Activated CD4-positive, alpha-beta T cell treated with anti-CD3 and anti-CD28 coated beads for 36 hours (primary cell): ENCODE measurements at regions not wholly inside any gene's neighbourhood (a gene's known extent, or its start where the extent isn't known, plus 50 kb on each side); places are given as distances from the start of the nearest gene placed in this dataset.

Experiments
- ATAC-seq: fragments of 200-7000 bp; cut with Tn5 transposase; one replicate; pipeline ENCODE4 v1.10.0; 2021; ENCODE audit warnings: mild to moderate bottlenecking, moderate library complexity
- CTCF ChIA-PET: fragments of 350-600 bp; sonication (Branson Sonifier 250); formaldehyde crosslinking; loops from one replicate; lab custom pipeline; 2021; ENCODE audit warnings: antibody characterized with exemption; lab: Charles Lee
- POLR2A ChIA-PET: fragments of 350-600 bp; sonication (Branson Sonifier 250); formaldehyde crosslinking; loops from one replicate; lab custom pipeline; 2021; ENCODE audit warnings: antibody characterized with exemption, inconsistent platforms; lab: Charles Lee
- DNase-seq: peaks from one replicate; pipeline ENCODE4 v3.0.0-alpha.2; 2020
- H3K27ac Mint-ChIP-seq: one replicate; pipeline ENCODE4 v1.8.0; 2021; ENCODE audit warnings: mixed read lengths
- H3K27me3 Mint-ChIP-seq: one replicate; pipeline ENCODE4 v1.8.0; 2021; ENCODE audit warnings: mixed read lengths
- H3K36me3 Mint-ChIP-seq: one replicate; pipeline ENCODE4 v1.8.0; 2021; ENCODE audit warnings: low read depth, mixed read lengths
- H3K4me1 Mint-ChIP-seq: one replicate; pipeline ENCODE4 v1.8.0; 2021; ENCODE audit warnings: mixed read lengths
- H3K4me3 Mint-ChIP-seq: one replicate; pipeline ENCODE4 v1.8.0; 2021; ENCODE audit warnings: mild to moderate bottlenecking, moderate library complexity, mixed read lengths
- H3K9me3 Mint-ChIP-seq: one replicate; pipeline ENCODE4 v1.8.0; 2021; ENCODE audit warnings: low read depth, mixed read lengths
- intact Hi-C, 2 experiments: fragments of 100-400 bp; cut with DNase I in 1 of 2; cut with micrococcal nuclease in 1 of 2; formaldehyde crosslinking; loops; one replicate each; pipeline versions ENCODE4 v1.14.2 to v1.15.1; 2022 to 2024; cut with DNase I, micrococcal nuclease

DNA sequence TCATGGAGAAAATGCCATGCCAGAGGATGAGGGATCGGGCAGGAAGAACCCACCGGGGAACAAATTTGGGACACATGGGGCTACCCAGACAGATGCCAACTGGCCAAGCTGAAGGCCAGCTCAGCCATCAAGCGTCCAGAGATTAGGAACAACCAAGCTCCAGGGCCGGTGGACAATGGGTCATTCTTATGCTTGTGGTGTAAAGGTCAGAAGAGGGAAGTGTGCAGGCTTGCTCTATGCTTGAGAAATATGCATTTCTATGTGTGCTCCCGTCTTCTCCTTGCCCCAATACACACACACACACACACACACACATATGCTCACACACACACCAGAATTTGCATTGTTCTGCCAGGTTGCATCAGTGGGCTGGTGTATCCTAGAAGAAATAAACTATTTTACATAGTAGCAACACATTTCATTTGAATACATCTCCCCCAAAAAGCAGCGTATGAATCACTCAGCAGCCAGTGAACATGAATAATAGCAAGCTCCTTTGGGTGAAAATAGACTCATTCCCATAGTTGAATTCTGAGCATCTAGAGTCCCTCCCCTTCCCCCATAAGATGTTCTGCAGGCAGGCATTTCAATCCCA, 201.9 kb upstream of the PPARGC1A start:
- no peaks in the 10 kb centered on the region for H3K36me3 Mint-ChIP-seq
- H3K4me3 Mint-ChIP-seq: no peak overlapping the region
- no peaks in the 10 kb centered on the region for H3K9me3 Mint-ChIP-seq
- no peak overlapping the region for H3K27ac Mint-ChIP-seq
- POLR2A ChIA-PET: no interaction called here
- intact Hi-C loops: no loop called here
- ATAC-seq (no peak), DNase-seq (no peak)
- H3K27me3 Mint-ChIP-seq: no peaks in the 10 kb centered on the region
- H3K4me1 Mint-ChIP-seq: no peaks in the 10 kb centered on the region
- CTCF ChIA-PET: no interaction called here

DNA sequence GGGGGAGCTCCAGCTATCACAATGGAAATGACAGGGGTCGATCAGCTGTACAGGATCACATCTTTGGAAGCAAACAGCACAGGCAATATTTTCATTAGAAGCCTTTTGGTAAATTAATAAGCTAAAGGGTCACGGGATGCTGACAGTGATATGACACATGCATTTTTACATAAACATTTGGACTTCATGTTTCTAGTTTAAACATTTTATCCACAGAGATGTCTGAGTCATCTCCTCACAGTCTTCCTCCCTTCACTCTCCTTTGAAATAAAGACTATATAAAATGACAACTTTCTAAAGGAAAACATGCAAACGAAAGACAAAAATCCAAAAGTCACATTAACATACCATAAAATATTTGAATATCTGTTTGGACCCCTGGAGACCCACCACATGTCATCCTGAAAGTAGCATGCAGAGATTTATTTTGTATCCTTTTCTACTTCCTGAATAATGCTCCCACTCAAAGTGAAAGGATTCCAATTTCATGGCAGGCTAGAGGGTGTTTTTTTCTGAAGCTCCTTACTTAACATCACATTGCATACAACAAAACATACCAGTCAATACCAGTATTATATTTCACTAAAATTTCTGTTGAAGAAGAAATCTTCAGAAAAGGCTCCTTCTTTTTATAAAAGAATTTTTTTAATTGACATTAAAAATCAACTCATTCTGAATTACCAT, 200.1 kb upstream of the PPARGC1A start:
- ATAC-seq: no peak
- no peaks in the 10 kb centered on the region for H3K4me1 Mint-ChIP-seq
- H3K4me3 Mint-ChIP-seq: no peak overlapping the region

DNA sequence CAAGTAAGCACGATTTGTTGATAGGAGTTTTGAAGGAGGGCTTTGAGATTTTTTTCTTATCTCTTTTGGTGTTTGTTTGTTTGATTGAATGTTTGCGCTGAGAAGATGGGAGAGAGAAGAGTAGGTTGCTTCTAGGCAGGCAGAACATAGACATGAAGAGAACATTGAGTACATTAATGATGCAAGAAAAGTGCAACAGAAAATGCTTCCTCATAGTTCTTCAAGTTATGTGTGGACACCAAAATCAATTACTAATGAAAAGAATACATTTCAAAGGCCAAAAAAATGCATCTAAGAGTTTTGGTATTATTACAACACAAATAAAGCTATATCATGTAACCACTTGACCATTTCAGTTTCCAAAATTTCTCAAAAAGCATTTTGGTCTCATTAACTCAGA, 191.0 kb upstream of the PPARGC1A start:
- Mint-ChIP-seq H3K4me1 (no peaks in the 10 kb centered on the region), H3K27ac (no peak overlapping the region), H3K9me3 (peaks cover 2% of the 10 kb centered on the region), H3K36me3 (no peaks in the 10 kb centered on the region), H3K4me3 (no peak overlapping the region), H3K27me3 (no peaks in the 10 kb centered on the region)
- intact Hi-C loops: no loop called here
- ATAC-seq (no peak), DNase-seq (no peak)
- POLR2A ChIA-PET: no interaction called here
- CTCF ChIA-PET: no interaction called here

More for the DNA sequence above, 200.1 kb upstream of the PPARGC1A start:
- Mint-ChIP-seq H3K9me3 (no peaks in the 10 kb centered on the region), H3K27ac (no peak overlapping the region), H3K27me3 (no peaks in the 10 kb centered on the region), H3K36me3 (no peaks in the 10 kb centered on the region)
- DNase-seq: no peak
- intact Hi-C loops: no loop called here
- CTCF ChIA-PET: no interaction called here
- POLR2A ChIA-PET: no interaction called here

DNA sequence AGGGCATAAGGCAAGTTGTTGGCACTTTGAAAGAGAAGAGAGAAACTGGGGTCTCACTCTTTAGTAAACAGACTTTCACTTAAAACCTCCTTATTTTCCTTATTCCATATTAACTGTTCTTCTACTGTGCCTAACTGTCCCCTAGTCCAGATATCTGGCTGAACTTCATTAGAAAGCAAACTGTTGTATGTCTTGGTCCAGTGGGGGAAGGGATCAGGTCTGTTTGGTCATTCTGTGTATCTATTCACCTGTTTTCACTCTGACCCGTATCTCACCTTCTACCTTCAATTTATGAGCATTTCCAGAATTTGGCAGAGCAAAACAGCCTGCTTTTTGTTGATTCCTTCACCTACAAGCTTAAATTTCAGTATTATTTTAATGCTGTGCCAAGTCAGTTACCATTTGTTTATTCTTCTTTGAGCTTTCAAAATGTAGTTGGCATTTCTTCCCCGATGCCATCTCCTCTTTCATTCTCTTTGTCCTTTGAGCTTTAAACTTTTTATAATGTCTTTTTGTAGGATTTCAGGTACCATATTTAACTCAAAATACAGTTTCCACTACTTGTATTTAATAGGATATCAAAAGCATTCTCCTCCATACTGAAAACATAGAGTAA, 188.6 kb upstream of the PPARGC1A start:
- no peaks in the 10 kb centered on the region for H3K27me3 Mint-ChIP-seq
- ChIA-PET POLR2A (no interaction called here), CTCF (no interaction called here)

DNA sequence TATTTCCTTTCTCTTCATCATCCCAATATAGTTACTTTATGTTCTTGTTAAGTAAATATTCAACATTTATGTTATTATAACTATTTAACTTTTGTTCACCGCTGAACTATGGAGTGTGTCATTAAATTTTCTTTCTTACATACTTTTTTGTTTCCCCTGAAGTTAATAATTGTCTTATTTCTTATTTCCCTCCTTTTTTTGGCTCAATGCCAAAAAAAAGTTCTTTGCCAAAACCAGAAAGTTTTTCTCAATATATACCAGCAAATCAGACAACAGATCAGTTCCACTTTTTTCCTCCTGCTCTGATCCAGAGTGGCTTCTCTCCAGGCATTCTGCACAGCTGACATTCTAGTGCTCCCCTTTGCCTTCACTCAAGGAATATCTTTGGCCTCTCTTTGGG, 187.0 kb upstream of the PPARGC1A start:
- intact Hi-C loops: no loop called here
- Mint-ChIP-seq H3K27ac (no peak overlapping the region), H3K27me3 (peaks cover 2% of the 10 kb centered on the region), H3K36me3 (no peaks in the 10 kb centered on the region), H3K4me3 (no peak overlapping the region), H3K9me3 (peaks cover 2% of the 10 kb centered on the region), H3K4me1 (no peaks in the 10 kb centered on the region)
- CTCF ChIA-PET: interaction anchor here (0.6 kb wide), 1 partner anchor 911 kb away, joined by 3 read pairs; no protein-coding TSS in a partner anchor
- ATAC-seq (no peak), DNase-seq (no peak)
- POLR2A ChIA-PET: no interaction called here

More for the DNA sequence above, 188.6 kb upstream of the PPARGC1A start:
- H3K36me3 Mint-ChIP-seq: no peaks in the 10 kb centered on the region
- no peaks in the 10 kb centered on the region for H3K4me1 Mint-ChIP-seq
- no peak for ATAC-seq
- H3K9me3 Mint-ChIP-seq: peaks cover 2% of the 10 kb centered on the region
- H3K27ac Mint-ChIP-seq: no peak overlapping the region
- no peak for DNase-seq
- intact Hi-C loops: no loop called here
- H3K4me3 Mint-ChIP-seq: no peak overlapping the region

DNA sequence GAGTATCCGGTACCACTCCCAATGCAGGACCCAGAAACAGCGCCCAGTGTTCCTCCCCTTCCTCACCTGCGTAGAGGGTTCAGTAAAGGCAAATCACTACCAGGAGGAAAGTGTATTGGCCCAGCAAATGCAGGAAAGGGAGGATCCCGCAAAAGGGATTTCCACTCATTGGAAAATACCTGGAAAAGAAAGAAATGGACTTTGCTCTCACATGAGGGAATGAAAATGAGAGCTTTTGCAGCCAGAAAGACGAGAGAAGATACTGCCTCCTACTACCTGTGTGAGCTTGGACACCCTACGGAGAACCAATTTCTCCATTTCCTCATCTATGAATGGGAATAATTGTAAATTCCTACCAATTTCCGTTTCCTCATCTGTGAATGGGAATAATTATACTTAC, 184.1 kb upstream of the PPARGC1A start:
- intact Hi-C loops: no loop called here
- POLR2A ChIA-PET: no interaction called here
- H3K9me3 Mint-ChIP-seq: peaks cover 2% of the 10 kb centered on the region
- H3K4me1 Mint-ChIP-seq: no peaks in the 10 kb centered on the region
- ATAC-seq (no peak), DNase-seq (no peak)
- H3K27ac Mint-ChIP-seq: no peak overlapping the region
- CTCF ChIA-PET: no interaction called here
- H3K27me3 Mint-ChIP-seq: peaks cover 2% of the 10 kb centered on the region
- H3K36me3 Mint-ChIP-seq: no peaks in the 10 kb centered on the region
- H3K4me3 Mint-ChIP-seq: no peak overlapping the region

DNA sequence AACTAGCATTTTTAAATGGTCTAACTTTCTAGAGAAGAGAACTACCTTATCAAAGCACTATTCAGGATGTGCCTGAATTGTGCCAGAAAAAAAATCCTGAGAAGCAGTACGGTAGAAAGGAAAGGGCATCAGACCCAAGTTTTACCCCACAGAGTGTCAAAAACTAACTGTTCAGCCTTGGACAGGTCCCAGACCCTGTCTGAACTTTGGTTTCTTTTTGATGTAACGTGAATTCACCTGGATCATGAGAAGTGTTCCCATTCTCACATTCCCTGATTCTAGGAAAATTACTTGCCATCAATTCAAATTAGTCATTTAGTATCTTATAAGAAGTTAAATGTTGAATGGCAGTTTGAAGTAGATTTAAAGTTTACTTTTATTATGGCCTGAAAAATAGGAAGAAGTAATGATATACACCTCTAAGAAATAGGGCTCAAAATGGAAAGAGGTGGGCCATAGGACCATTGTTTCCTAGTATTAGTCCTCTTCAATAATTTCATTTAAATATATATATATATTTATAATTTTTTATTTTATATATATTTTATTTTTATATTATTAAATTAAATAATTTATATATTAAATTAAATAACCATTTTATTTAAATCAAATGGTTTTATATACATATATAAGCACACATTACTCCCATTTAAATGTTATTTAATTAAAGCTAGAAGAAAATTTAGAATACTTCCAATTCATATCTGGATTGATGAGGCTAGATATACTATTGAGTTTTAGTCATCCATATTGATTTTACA, 181.9 kb upstream of the PPARGC1A start:
- intact Hi-C loops: no loop called here
- no peaks in the 10 kb centered on the region for H3K36me3 Mint-ChIP-seq
- no peak for DNase-seq
- ChIA-PET CTCF (no interaction called here), POLR2A (no interaction called here)
- H3K27ac Mint-ChIP-seq: no peak overlapping the region
- no peaks in the 10 kb centered on the region for H3K4me1 Mint-ChIP-seq
- no peak overlapping the region for H3K4me3 Mint-ChIP-seq
- no peaks in the 10 kb centered on the region for H3K9me3 Mint-ChIP-seq
- ATAC-seq: no peak
- peaks cover 2% of the 10 kb centered on the region for H3K27me3 Mint-ChIP-seq

DNA sequence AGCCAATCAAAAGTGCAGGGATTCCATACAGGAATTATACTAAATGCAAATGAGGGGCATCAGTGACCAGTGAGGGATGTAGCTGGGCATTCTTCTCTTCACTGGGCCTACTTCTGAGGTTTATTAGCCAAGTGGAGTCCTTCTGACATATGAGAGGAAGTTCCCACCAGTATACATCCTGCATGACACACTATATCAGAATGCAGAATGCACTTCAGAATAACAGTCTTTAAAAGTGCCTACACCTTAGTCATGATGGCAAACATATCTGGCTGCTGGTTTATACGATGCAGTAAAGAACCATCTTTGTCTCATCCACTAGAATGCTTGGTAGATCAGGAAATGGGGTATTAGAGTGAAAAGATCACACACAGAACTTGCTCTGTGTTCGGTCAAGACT, 180.3 kb upstream of the PPARGC1A start:
- H3K36me3 Mint-ChIP-seq: no peaks in the 10 kb centered on the region
- CTCF ChIA-PET: no interaction called here
- intact Hi-C loops: no loop called here
- H3K9me3 Mint-ChIP-seq: no peaks in the 10 kb centered on the region
- DNase-seq: no peak
- ATAC-seq: no peak
- no peak overlapping the region for H3K27ac Mint-ChIP-seq
- POLR2A ChIA-PET: no interaction called here
- H3K27me3 Mint-ChIP-seq: peaks cover 2% of the 10 kb centered on the region
- no peak overlapping the region for H3K4me3 Mint-ChIP-seq
- H3K4me1 Mint-ChIP-seq: no peaks in the 10 kb centered on the region

DNA sequence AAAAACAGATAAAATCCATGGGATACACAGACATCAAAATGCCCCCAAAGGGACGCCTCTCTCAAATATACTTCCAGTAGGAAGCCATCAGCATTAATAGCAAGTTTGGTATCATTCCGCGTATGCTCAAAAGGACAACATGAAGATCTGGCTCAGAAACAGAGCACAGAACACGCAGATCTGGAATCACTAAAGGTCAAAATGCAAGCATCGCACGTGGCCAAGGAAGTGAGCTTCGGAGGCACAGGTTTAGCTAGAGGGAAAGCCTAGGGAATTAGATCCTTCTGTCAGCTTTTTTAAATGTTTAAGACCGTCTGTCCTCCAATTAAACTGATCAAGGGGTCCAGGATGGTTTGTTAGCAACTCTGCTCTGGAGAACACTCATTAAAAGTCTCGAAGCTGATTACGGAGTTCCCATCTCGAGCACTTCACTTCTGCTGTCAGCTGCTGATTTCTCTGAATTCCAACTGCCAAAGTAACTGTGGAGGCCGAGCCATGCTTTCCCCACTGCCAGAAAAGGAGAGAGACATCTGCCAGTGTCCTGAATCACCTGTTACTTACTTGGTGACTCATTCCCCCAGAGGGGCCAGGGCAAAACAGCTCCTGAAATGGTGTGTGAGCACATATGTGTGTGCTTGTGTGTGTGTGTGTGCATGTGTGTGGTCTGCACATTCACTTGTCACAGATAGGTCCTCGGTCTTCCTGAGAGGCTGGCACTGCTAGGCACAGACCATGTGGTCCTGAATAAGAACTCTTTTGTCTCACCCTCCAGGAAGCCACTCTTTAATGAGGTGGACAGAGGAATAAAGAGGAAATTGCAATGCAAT, 177.7 kb upstream of the PPARGC1A start:
- Mint-ChIP-seq H3K9me3 (no peaks in the 10 kb centered on the region), H3K27ac (no peak overlapping the region), H3K27me3 (no peaks in the 10 kb centered on the region), H3K36me3 (no peaks in the 10 kb centered on the region), H3K4me1 (no peaks in the 10 kb centered on the region), H3K4me3 (no peak overlapping the region)
- POLR2A ChIA-PET: no interaction called here
- DNase-seq (no peak), ATAC-seq (no peak)
- intact Hi-C loops: no loop called here
- CTCF ChIA-PET: no interaction called here

DNA sequence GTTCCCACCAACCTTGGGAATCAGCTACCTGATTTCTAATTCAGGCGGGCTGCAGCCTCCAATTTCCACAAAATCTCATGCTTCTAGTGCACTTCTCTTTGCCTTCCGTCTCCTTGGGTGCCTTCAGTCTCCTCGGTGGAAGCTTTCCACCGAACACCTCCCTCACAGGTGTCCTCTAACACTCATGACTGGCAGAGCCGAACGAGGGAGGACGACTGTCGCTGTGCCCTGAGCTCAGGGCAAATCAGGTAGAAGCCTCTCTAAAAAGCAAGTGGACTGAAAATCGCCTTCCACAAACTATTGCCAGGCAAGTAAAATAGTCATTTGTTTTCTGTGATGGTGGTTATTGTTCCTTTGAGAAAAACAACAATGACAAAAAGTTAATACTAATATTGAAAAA, 176.1 kb upstream of the PPARGC1A start:
- Mint-ChIP-seq H3K27me3 (no peaks in the 10 kb centered on the region), H3K36me3 (no peaks in the 10 kb centered on the region), H3K4me3 (no peak overlapping the region), H3K4me1 (no peaks in the 10 kb centered on the region), H3K9me3 (no peaks in the 10 kb centered on the region), H3K27ac (no peak overlapping the region)
- CTCF ChIA-PET: no interaction called here
- DNase-seq: no peak
- intact Hi-C loops: no loop called here
- ATAC-seq: no peak
- POLR2A ChIA-PET: no interaction called here

DNA sequence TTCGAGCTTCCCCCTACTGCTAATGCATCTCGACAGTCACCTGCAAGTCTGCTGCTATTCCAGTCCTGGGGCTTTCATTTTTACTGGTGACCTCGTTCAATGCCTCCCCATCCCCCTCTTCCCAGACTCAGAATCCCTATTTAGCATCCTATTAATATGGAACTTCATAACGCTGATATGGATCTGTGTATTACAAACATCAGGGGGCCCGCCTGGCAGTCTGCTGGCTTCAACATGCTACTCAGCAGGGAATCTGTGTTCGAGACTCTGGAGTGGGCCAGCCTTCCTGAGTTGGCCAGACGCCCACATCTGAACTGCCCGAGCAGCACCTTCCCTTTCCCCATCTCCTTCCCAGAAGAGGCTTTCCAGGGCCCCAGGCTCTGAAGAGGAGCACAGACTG, 173.9 kb upstream of the PPARGC1A start:
- no peaks in the 10 kb centered on the region for H3K36me3 Mint-ChIP-seq
- no peak overlapping the region for H3K27ac Mint-ChIP-seq
- no peak overlapping the region for H3K4me3 Mint-ChIP-seq
- CTCF ChIA-PET: no interaction called here
- H3K27me3 Mint-ChIP-seq: no peaks in the 10 kb centered on the region
- no peaks in the 10 kb centered on the region for H3K4me1 Mint-ChIP-seq
- no peak for DNase-seq
- POLR2A ChIA-PET: no interaction called here
- no peak for ATAC-seq
- intact Hi-C loops: no loop called here
- no peaks in the 10 kb centered on the region for H3K9me3 Mint-ChIP-seq
